SK-N-SH treated with all-trans-retinoic acid at 6 μM for 48 hours (cell line): ENCODE measurements at regions not wholly inside any gene's neighbourhood (a gene's known extent, or its start where the extent isn't known, plus 50 kb on each side); places are given as distances from the start of the nearest gene placed in this dataset.

Source experiments
- ARNTL ChIP-seq: fragments of 450-650 bp; formaldehyde crosslinking; IDR thresholded peaks from 2 replicates; pipeline ENCODE4 v1.5.0; 2020; ENCODE audit warnings: low read depth, mild to moderate bottlenecking, moderate library complexity, borderline replicate concordance
- ISL1 ChIP-seq: fragments of 250-450 bp; sonication (Bioruptor Pico); IDR thresholded peaks from 2 replicates; pipeline ENCODE4 v2.1.2; 2022; ENCODE audit warnings: mild to moderate bottlenecking, moderate library complexity
- OSR1 ChIP-seq: fragments of 250-450 bp; sonication (Bioruptor Pico); IDR thresholded peaks from 2 replicates; pipeline ENCODE4 v1.8.0; 2022; ENCODE audit warnings: moderate library complexity, mild to moderate bottlenecking, inconsistent platforms
- TF ChIP-seq, protein P1 (sequence below): fragments of 250-450 bp; sonication (Bioruptor Pico); IDR thresholded peaks from 2 replicates; pipeline ENCODE4 v1.5.1; 2021; ENCODE audit warnings: mild to moderate bottlenecking, moderate library complexity
- TF ChIP-seq, protein P2 (sequence below): fragments of 250-450 bp; sonication (Bioruptor Pico); IDR thresholded peaks from 2 replicates; pipeline ENCODE4 v1.8.0; 2020; ENCODE audit warnings: mild to moderate bottlenecking, moderate library complexity, borderline replicate concordance
- TF ChIP-seq, protein P3 (sequence below): fragments of 250-450 bp; sonication (Bioruptor Pico); IDR thresholded peaks from 2 replicates; pipeline ENCODE4 v1.8.0; 2021; ENCODE audit warnings: low read depth, mild to moderate bottlenecking, moderate library complexity, borderline replicate concordance

DNA sequence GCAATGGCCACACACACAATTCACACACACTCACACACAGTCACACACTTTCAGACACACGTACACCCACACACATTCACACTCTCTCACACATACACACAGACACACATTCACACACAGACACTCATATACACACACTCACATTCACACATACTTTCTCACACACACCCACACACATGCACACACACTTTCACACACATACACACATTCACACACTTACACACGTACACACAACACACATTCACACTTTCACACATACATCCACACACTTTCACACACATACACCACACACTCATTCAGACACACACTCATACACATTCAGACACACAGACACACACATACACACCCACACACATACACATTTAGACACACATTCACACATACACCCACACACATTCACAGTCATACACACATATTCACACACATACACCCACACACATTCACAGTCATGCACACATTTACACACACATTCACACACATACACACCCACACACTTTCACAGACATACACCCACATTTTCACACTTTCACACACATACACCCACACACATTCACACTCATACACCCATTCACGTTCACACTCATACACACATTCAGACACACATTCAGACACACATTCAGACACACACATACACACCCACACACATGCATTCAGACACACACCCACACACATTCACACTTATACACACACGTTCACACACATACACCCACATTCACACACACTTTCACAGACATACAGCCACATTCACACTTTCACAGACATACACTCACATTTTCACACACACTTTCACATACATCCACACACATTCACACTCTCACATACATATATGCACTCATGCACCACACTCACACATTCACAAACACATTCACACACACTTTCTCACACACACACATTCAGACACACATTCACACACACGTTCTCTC is 52.6 kb upstream of the C14orf180 start:
- no peak for TF ChIP-seq ARNTL
- TF ChIP-seq, protein P1, sequence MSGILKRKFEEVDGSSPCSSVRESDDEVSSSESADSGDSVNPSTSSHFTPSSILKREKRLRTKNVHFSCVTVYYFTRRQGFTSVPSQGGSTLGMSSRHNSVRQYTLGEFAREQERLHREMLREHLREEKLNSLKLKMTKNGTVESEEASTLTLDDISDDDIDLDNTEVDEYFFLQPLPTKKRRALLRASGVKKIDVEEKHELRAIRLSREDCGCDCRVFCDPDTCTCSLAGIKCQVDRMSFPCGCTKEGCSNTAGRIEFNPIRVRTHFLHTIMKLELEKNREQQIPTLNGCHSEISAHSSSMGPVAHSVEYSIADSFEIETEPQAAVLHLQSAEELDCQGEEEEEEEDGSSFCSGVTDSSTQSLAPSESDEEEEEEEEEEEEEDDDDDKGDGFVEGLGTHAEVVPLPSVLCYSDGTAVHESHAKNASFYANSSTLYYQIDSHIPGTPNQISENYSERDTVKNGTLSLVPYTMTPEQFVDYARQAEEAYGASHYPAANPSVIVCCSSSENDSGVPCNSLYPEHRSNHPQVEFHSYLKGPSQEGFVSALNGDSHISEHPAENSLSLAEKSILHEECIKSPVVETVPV: no peak
- no peak for TF ChIP-seq OSR1
- TF ChIP-seq, protein P2, sequence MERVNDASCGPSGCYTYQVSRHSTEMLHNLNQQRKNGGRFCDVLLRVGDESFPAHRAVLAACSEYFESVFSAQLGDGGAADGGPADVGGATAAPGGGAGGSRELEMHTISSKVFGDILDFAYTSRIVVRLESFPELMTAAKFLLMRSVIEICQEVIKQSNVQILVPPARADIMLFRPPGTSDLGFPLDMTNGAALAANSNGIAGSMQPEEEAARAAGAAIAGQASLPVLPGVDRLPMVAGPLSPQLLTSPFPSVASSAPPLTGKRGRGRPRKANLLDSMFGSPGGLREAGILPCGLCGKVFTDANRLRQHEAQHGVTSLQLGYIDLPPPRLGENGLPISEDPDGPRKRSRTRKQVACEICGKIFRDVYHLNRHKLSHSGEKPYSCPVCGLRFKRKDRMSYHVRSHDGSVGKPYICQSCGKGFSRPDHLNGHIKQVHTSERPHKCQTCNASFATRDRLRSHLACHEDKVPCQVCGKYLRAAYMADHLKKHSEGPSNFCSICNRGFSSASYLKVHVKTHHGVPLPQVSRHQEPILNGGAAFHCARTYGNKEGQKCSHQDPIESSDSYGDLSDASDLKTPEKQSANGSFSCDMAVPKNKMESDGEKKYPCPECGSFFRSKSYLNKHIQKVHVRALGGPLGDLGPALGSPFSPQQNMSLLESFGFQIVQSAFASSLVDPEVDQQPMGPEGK (CRISPR knock-in tag): no peak
- TF ChIP-seq ISL1 (CRISPR knock-in tag): no peak
- TF ChIP-seq, protein P3, sequence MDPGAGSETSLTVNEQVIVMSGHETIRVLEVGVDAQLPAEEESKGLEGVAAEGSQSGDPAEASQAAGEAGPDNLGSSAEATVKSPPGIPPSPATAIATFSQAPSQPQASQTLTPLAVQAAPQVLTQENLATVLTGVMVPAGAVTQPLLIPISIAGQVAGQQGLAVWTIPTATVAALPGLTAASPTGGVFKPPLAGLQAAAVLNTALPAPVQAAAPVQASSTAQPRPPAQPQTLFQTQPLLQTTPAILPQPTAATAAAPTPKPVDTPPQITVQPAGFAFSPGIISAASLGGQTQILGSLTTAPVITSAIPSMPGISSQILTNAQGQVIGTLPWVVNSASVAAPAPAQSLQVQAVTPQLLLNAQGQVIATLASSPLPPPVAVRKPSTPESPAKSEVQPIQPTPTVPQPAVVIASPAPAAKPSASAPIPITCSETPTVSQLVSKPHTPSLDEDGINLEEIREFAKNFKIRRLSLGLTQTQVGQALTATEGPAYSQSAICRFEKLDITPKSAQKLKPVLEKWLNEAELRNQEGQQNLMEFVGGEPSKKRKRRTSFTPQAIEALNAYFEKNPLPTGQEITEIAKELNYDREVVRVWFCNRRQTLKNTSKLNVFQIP (CRISPR knock-in tag): no peak
